Activated CD4-positive, CD25-positive, alpha-beta regulatory T cell treated with anti-CD3 and anti-CD28 coated beads, Interleukin-2, amount 50 U/mL, for 72 hours (primary cell): ENCODE measurements at regions not wholly inside any gene's neighbourhood (a gene's known extent, or its start where the extent isn't known, plus 50 kb on each side); places are given as distances from the start of the nearest gene placed in this dataset.
A peak's percentile ranks its signal among the peaks of the same experiment; 100 is the strongest.
"Not testable (repeated sequence)": the region's sequence is repeated elsewhere in the genome, so short reads cannot be mapped to it uniquely, and the experiment has no call there.

Source experiments
- DNase-seq: peaks from one replicate; pipeline ENCODE4 v3.0.0; 2021

GRCh38 chr16:58828901-58829545 is 94.9 kb upstream of the GOT2 start:
- no peak for DNase-seq

GRCh38 chr16:58824201-58824600 is 90.1 kb upstream of the GOT2 start:
- DNase-seq, result no peak

DNA sequence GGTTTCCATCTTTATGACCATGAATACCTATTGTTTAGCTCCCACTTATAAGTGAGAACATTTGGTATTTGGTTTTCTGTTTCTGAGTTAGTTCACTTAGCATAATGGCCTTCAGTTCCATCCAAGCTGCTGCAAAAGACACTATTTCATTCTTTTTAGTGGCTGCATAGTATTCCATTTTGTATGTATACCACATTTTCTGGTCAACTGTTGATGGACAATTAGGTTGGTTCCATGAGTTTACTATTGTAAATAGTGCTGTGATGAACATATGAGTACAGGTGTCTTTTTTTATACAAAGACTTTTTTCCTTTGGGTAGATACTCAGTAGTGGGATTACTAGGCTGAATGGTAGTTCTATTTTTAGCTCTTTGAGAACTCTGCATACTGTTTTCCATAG is 87.8 kb upstream of the GOT2 start:
- DNase-seq, result no peak

DNA sequence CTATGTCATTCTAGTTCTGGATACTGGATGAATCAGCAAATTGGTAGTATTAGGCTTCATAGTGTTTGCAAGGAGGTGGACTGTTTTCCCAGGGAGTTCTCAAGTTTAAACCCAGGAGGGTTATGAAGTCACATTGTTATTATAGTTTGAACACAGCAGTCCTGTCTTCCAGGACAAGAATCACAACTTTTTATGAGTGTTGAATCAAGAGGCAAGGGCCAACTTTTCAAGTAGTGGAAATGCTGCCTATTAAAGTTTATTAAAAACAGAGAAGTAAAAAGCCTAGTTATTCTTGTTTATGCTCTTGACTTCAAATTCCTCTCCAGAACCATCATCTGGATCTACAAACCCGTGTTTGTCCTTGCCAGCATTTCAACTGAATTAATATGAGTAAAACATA is 86.3 kb upstream of the GOT2 start:
- no peak for DNase-seq

DNA sequence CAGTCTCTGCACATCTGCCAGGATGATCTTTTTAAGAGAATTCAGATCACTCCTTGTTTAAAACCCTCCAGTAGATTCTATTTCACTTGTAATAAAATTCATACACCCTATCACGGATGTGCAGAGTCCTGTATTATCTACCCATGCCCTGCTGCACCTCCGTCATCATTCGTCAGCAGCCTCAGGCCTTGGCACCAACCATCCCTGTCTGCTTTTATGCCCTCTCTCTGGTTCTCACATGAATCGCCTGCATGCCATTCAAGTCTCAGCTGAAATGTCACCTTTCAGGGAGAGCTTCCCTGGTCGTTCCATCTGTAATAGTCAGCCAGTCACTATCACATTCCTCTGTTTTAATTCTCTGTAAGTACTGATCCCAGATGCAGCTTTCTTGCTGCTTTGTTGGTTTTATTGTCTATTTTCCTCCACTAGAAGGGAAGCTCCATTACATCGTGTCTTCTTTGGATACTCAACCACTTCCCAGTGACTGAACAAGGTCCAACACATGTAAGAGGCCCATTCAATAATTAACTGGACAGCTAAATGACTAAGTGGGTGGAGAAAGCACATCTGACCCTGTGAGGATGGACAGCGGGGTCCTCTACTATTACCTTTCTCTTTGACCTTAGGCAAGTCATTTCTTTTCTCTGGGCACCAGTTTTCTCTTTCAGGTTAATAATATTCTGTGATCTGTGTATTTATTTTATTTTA is 81.2 kb upstream of the GOT2 start:
- DNase-seq, result no peak

DNA sequence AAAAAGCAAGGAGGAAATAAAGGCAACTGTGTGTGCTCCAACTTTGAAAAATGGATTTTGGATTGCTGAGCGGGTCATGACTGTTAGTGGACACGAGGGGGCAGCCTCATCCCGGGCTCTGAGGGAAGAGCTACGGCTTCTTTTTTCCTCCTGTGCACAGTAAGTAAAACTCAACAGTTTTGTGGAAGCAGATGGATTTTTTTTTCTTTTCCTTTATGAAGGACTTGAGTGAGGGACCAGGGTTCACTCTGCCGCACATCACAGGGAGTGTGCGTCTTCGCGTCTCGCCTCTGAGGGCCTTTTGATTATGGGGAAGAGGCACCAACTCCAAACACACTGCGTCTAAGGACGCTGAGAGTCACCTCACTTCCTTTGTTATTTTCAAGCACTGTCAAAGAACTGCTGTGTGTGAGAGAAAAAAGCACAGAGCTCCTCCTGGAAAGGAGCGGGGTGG is 80.3 kb upstream of the GOT2 start:
- DNase-seq, result peak; percentile 33

GRCh38 chr16:58809213-58809612 is 75.1 kb upstream of the GOT2 start:
- DNase-seq, result no peak

DNA sequence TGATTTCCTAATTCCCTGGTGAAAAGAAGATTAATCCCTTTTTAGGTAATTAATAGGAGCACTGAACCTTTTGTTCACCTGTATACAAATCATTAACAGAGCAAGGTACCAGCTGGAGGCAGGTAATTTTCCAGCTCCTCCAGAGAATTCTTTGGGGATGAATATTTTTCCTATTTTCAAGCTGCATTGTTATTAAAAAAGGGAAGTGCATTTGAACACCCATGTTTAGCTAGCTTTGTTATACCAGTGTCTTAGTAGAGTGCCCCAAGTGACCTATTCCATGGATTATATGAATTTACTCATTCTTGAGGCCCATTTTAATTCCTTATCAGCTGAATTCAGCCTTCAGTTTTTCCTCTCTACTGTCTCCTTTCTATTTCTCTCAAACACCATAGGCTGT is 73.2 kb upstream of the GOT2 start:
- DNase-seq, result no peak

DNA sequence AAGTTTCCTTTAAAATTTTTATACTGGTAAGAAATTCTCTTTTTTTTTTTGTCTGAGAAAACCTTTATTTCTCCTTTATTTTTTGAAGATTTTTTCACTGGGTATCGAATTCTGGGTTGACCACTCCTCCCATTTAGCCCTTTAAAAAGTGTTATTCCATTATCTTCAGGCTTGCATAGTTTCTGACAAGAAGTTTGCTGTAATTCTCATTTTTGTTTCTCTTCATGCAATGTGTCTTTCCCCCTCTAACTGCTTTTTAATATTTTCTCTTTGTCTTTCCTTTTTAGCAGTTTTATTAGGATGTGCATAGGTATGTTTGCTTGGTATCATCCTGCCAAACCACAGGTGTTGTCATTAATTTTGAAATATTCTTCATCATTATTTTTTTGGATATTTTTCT is 67.7 kb upstream of the GOT2 start:
- no peak for DNase-seq

- DNase-seq, result no peak
Measured at GRCh38 chr16:58797137-58797801, 63.2 kb upstream of the GOT2 start.

GRCh38 chr16:58793366-58793765 is 59.2 kb upstream of the GOT2 start:
- no peak for DNase-seq

- DNase-seq, result no peak
Measured at GRCh38 chr16:58792188-58792587, 58.1 kb upstream of the GOT2 start.

- DNase-seq, result not testable (repeated sequence)
Measured at GRCh38 chr16:58790816-58791557, 56.9 kb upstream of the GOT2 start.

- DNase-seq, result no peak
Measured at GRCh38 chr16:58789351-58789750, 55.2 kb upstream of the GOT2 start.
